HG03342 (cell line): ENCODE measurements at regions not wholly inside any gene's neighbourhood (a gene's known extent, or its start where the extent isn't known, plus 50 kb on each side); places are given as distances from the start of the nearest gene placed in this dataset.
"Not testable (repeated sequence)": the region's sequence is repeated elsewhere in the genome, so short reads cannot be mapped to it uniquely, and the experiment has no call there.

ENCODE experiments used
- ATAC-seq: cut with Tn5 transposase; IDR thresholded peaks from one replicate; pipeline ENCODE4 v1.9.1; 2021; ENCODE audit warnings: mild to moderate bottlenecking, moderate library complexity; ENCODE audit not compliant: unreplicated experiment

GRCh38 chr15:99454941-99455788 lies 110.6 kb upstream of the MEF2A start:
- no peak for ATAC-seq

DNA sequence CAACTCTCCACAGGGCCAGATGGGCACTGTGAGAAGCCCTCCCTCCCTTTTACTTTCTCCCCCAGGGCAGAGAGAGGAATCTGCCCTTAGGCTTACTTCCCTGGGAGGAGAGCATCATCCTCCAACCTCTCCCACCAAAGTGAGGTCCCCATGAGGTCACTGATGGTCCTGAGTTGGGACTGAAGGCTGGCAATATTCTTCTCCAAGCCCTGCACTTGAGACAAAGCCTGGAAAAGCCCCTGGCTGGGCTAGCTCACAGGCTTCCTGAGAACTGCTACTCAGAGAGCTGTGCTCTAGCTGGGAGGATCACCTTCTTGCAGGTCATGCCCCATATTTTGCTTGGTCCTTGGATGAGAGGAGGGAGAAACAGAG lies 110.0 kb upstream of the MEF2A start:
- ATAC-seq = no peak

DNA sequence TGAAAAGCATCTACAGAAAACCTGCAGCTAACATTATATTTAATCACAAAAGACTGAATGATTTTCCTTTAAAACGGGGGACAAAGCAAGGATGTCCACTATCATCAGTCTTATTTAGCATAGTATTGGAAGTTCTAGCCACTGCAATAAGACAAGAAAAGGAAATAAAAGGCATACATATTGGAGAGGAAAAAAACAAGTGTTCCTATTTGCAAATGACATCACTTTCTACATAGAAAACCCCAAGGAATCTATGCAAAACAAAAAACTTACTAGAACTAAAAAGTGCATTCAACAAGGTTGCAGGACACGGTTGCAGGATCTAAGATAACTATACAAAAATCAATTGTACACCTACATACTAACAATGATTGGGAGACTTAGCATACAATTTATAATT lies 101.6 kb upstream of the MEF2A start:
- ATAC-seq = no peak

DNA sequence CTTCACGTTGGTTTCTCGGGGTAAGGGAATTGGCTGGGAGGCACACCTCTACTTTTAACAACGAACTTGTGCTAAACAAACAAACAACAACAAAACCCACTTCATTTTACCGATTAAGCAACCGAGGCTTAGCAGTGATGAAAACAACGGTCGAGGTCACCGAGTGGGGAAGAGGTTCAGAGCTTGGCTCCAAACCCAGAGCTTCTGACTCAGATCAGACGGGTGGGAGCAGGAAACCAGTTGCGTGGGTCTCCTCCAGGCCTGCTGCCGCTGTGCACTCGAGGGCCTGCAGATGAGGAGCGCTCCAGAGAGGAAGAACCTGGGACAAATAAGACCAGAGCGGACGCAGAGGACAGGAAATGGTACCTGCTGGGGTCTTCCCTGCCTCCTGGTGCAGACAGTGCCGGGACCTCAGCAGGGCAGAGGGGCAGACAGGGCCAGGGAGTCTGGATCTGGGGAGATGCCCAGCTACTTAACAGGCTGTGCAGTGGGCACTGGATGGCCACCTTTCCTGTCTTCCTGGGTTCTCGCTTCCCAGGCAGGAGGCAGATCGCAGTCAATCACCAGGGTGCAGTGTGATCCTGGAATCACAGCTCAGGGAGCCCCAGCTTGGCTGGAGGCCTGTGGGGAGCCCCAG lies 99.0 kb upstream of the MEF2A start:
- ATAC-seq = no peak

- no peak for ATAC-seq
These were observed 98.5 kb upstream of the MEF2A start for GRCh38 chr15:99467338-99467720.

DNA sequence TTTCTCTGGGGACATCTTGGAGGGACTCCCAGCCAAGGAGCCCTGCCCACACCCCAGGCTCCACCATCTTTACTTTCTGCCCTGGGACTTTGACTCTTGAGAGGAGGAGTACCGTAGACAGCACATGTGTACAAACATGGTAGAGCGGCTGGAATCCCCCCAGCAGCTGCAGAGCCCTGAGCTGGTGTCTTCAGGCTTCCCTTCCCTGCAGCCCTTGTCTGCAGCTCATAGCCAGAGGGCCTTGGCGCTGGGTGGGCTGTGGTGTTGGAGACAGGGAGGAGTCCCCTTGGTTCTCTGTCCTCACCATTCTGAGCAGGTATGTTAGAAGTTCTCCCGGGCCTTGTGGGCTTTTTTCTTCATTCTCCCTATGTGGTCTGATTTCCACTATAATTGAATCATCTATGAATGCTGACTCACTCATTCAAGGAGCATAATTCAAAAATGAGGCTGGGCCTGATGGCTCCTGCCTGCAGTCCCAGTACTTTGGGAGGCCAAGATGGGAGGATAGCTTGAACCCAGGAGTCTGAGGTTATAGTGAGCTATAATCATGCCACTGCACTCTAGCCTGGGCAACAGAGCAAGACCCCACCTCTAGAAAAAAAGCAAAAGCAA lies 97.8 kb upstream of the MEF2A start:
- ATAC-seq = no peak

DNA sequence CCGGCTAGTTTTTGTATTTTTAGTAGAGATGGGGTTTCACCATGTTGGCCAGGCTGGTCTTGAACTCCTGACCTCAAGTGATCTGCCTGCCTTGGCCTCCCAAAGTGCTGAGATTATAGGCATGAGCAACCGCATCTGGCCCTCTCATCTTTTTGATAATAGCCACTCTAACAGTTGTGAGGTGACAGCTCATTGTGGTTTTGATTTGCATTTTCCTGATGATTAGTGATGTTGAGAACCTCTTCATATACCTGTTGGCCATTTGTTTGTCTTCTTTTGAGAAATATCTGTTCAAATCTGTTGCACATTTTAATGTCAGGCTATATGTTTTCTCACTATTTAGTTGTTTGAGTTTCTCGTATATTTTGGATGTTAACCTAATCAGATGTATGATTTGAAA lies 95.6 kb upstream of the MEF2A start:
- ATAC-seq = not testable (repeated sequence)

DNA sequence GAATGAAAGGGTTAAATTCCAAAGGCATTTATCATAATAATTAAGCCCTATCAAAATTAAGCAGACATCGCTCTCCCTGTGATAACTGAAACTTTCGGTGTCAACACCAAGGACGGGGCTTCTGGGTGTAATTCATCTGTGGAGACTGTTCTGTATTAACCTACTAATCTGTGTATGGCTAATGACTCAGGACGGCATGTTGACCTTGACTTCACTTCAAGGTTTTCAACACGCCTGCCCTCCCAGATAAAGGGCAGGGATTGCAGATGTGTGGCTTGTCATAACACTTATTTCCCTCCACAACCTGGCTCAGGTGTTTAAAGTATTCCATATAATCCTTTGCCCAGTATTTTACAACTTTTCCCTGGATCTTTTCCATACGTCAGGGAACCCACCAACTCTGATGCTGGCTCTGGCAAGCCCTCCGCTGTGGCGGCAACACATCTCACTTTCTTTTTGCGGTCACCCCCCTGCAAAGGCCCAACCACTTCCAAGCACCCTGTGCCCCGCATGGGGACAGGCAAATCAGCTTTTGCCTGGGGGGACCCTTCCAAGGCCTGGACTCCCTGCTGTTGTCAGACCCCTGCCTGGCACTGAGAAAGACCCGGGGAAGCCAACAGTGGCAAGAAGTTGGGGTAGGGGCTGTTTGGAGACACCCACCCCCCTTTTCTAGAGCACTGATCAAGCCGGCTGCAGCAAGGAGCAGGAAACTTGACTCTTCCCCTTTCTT lies 93.2 kb upstream of the MEF2A start:
- no peak for ATAC-seq

DNA sequence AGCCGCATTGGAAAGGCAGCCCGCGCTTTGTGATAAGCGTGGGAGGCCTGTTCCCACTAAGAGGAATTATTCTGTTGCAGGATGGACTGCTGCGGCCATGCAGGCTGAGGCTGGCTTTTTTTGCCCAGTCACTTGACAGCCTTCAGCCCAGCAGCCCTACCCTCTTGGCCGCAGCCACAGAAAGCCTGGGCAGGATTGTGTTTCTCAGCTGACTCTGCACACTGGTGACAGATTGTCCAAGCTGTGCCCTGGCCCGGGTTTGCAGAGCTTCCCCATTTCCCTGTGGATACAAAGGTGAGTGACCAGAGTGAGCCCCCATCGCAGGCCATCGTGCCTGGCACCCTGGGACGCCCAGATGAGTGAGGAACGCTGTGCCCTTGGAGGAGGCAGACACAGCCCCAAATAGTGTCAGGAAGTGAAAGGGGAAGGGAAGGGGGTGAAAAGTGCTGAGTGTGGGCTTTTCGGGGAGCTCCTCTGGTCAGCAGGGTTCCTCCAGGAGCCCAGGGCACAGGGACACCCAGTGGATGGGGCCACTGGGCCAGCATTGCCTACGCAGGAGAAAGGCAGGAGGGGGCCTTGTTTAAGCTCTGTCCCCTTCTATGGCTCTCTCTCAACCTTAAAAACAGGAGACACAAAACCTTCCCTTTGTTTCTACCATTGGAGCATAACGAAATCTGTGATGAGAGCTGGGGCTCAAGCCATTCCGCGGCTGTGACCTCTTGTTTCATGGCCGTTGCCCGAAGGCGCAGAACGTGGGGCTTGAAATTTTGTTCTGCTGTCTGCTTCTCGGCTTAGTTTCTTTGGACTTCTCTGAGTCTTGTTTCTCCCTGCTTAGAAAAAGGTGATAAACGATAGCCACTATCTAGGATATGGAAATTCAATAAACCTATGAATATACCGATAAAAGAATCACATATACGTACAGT lies 91.5 kb upstream of the MEF2A start:
- no peak for ATAC-seq

DNA sequence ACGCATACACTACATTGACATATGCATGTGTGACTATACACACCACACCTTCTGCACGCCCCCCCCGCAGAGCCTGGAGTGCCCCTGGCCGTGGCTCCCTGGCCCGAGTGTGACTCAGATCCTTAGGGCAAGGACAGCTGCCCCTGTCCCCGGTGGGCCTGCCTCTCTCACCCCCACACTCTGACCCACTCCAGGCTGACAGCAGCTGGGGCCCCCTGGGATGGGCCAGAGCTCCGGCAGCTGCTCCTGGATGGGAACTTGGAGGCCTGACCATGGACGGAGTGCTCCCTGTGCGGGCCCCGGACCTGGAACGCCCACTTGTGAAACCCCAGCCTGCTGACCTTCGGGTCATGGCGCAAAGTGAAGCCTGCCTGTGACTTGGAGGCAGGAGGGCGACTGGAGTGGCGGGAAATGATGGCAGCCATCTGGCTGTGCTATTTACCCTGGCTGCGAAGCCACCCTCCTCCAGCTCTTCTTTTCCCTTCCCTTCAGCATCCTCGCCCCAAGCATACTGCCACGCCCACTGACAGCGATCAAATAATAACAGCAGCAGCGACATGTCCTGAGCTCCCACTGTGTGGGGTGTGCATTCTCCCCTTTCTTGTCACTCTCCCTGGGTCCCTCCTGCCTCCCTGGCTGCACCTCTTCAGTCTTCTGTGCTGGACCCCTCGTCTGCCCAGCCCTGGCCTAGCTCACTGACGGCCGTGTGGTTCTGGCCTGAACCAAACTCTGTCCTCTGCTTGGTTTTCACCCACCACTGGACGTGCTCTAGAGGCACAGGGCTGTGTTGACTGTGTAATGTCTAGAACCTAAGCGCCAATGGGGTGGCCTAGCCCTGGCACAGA lies 90.7 kb upstream of the MEF2A start:
- ATAC-seq = no peak

GRCh38 chr15:99475754-99476412 lies 89.9 kb upstream of the MEF2A start:
- ATAC-seq = no peak

DNA sequence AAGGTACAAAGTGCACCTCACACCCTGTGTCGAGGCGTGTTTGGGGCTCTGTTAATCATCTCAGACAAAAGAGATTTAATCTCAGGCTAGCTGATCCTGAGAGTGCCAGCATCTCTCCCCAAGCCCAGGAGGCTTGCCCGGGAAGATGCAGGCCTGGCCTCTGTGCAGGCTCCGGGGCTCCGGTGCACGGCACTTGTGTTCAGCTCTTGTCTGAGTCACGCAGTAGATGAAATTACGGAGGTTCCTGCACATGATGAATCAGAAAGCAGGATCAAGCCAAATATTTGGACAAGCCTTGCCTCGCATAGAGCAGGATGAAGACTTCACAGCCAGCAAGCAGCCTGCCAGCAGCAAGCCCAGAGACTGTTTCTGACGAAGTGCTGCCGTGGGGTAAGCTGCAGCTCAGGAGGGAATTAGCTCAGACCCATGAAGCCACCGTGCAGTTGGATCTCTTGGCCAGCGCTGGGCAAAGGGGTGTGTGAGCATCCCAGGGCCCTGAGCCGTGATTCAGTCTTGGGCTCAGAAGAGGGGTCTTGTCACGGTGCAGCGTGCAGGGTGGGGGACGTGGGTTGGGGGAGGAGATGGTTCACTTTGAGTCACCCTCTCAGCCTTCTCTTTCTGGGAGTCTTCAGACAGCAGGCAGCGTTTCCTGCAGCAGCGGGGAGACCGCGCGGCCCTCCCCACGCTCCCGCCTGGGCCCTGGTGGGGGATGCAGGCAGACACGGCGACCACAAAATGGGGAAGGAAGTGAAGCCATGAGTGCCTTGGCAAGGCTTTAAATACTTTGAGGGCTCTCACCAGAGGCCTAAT lies 89.2 kb upstream of the MEF2A start:
- peak; percentile 56 for ATAC-seq

GRCh38 chr15:99477791-99478471 lies 87.9 kb upstream of the MEF2A start:
- ATAC-seq = no peak

DNA sequence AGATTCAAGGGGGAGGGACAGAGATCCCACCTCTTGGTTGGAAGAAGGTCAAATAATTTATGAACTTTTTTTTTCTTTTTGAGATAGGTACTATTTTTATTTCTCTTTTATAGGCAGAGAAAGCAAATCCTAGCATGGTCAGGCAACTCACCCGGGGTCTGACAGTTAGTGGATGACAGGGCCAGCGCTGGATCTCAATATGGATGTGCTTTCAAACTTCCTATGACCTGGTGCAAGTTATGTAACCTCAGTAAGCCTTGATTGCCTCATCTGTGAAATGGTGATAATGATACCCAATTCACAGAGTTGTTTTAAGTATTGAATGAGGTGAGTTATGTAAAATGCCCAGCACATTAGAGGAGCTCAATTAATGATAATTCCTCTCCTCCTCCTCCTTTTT lies 86.8 kb upstream of the MEF2A start:
- no peak for ATAC-seq

GRCh38 chr15:99480016-99480810 lies 85.6 kb upstream of the MEF2A start:
- ATAC-seq = no peak

- no peak for ATAC-seq
These were observed 84.5 kb upstream of the MEF2A start for GRCh38 chr15:99481113-99481950.
